K562 (cell line): ENCODE measurements at regions not wholly inside any gene's neighbourhood (a gene's known extent, or its start where the extent isn't known, plus 50 kb on each side); places are given as distances from the start of the nearest gene placed in this dataset.
A peak's percentile ranks its signal among the peaks of the same experiment; 100 is the strongest.

ENCODE experiments used
- ATAC-seq: fragments of 200-7000 bp; cut with Tn5 transposase; 3 replicates; pipeline ENCODE4 v1.9.1; 2020; ENCODE audit warnings: moderate library complexity
- BruUV-seq: library from RNA; stranded (reverse); fragments of 400-500 nt; replicated peaks from 2 replicates; lab custom pipeline; 2021; lab: Mats Ljungman, UMichigan
- CTCF ChIA-PET: fragments of 300-600 bp; formaldehyde crosslinking; extraction: SDS; loops from one replicate; lab custom pipeline; 2021; ENCODE audit warnings: low intra/inter-chr PET ratio; lab: Yijun Ruan, JAX
- POLR2A ChIA-PET: fragments of 300-600, 350-650 bp; sonication (Branson Sonifier 250); formaldehyde crosslinking; extraction: SDS; loops from one replicate; lab custom pipeline; 2021; ENCODE audit warnings: antibody characterized with exemption, inconsistent platforms; lab: Yijun Ruan, JAX
- DNase-seq, 4 experiments: peaks; one replicate each; pipeline versions ENCODE4 v3.0.0 to v3.0.0-alpha.2; 2011 to 2018; ENCODE audit warnings: low spot score in 3 of 4, mixed read lengths in 3 of 4; ENCODE audit errors: extremely low read depth in 1 of 4
- FAIRE-seq: peaks from 2 replicates; lab custom pipeline; 2011; peaks lifted over from hg19 to GRCh38; lab: Jason Lieb, UNC
- H2AFZ ChIP-seq: 2 replicates; pipeline ENCODE4 v1.6.0; 2011; ENCODE audit warnings: low read depth, low read length, control low read depth, inconsistent platforms
- H3K27ac ChIP-seq: fragments of 200-600 bp; 3 replicates; pipeline ENCODE4 v1.8.0; 2011; ENCODE audit warnings: low read depth, mild to moderate bottlenecking, control low read depth, inconsistent platforms, low read length, moderate library complexity, mixed read lengths; ENCODE audit errors: extremely low read depth
- H3K27me3 ChIP-seq, 2 experiments: fragments of 300-600 bp in 1 of 2; 2 replicates in 1 of 2; 3 replicates in 1 of 2; pipeline versions ENCODE4 v1.6.0 to v1.8.0; 2011; ENCODE audit warnings: inconsistent platforms in 2 of 2, low read length in 2 of 2, mild to moderate bottlenecking in 1 of 2, mixed read lengths in 1 of 2, moderate library complexity in 1 of 2; ENCODE audit not compliant: control insufficient read depth in 2 of 2, insufficient read depth in 2 of 2
- H3K36me3 ChIP-seq: fragments of 300-600 bp; 3 replicates; pipeline ENCODE4 v1.8.0; 2011; ENCODE audit warnings: mild to moderate bottlenecking, low read length, inconsistent platforms; ENCODE audit not compliant: control insufficient read depth, insufficient read depth
- H3K4me1 ChIP-seq, 2 experiments: fragments of 200-600 bp in 1 of 2; replicated peaks in 1 of 2; 2 replicates in 1 of 2; 3 replicates in 1 of 2; pipeline versions ENCODE4 v1.5.1 to v1.8.0; 2011; ENCODE audit warnings: inconsistent platforms in 2 of 2, low read length in 2 of 2, mild to moderate bottlenecking in 1 of 2, mixed read lengths in 1 of 2, moderate library complexity in 1 of 2; ENCODE audit not compliant: control insufficient read depth in 2 of 2, insufficient read depth in 2 of 2
- H3K4me2 ChIP-seq: 2 replicates; pipeline ENCODE4 v1.6.1; 2011; ENCODE audit warnings: low read length, control low read depth, inconsistent platforms, mixed read lengths; ENCODE audit not compliant: insufficient read depth
- H3K4me3 ChIP-seq: fragments of 200-600 bp; sonication (generic), shearing (Covaris generic); 2 replicates; pipeline ENCODE4 v1.5.1; 2016; ENCODE audit warnings: control low read depth, inconsistent platforms
- H3K79me2 ChIP-seq: fragments of 200-600 bp; 3 replicates; pipeline ENCODE4 v1.8.0; 2011; ENCODE audit warnings: low read length, inconsistent platforms; ENCODE audit not compliant: control insufficient read depth, insufficient read depth
- H3K9ac ChIP-seq, 2 experiments: 2 replicates each; pipeline versions ENCODE4 v1.6.0 to v1.6.1; 2011; ENCODE audit warnings: low read depth in 2 of 2, low read length in 2 of 2, control low read depth in 1 of 2, inconsistent platforms in 1 of 2, mild to moderate bottlenecking in 1 of 2, mixed read lengths in 1 of 2; ENCODE audit not compliant: insufficient read depth in 1 of 2
- H3K9me1 ChIP-seq: one replicate; pipeline ENCODE4 v1.6.0; 2011; ENCODE audit warnings: inconsistent platforms, mild to moderate bottlenecking, low read length, moderate library complexity; ENCODE audit not compliant: control insufficient read depth, insufficient read depth
- H3K9me3 ChIP-seq: replicated peaks from 2 replicates; pipeline ENCODE4 v1.5.1; 2011; ENCODE audit warnings: low read depth, low read length, inconsistent platforms; ENCODE audit not compliant: control insufficient read depth, insufficient read depth
- H4K20me1 ChIP-seq: replicated peaks from 2 replicates; pipeline ENCODE4 v1.6.1; 2011; ENCODE audit warnings: low read length, inconsistent platforms, mixed read lengths; ENCODE audit not compliant: control insufficient read depth, insufficient read depth
- DPF2 ChIP-seq: fragments of 450-650 bp; IDR thresholded peaks from 2 replicates; pipeline ENCODE4 v1.6.1; 2016
- FOXP4 ChIP-seq: sonication (generic); formaldehyde crosslinking; IDR thresholded peaks from 2 replicates; pipeline ENCODE4 v1.8.0; 2022; ENCODE audit warnings: mild to moderate bottlenecking, missing genetic modification reagents, borderline replicate concordance
- HDAC8 ChIP-seq: fragments of 450-650 bp; IDR thresholded peaks from 2 replicates; pipeline ENCODE4 v1.6.1; 2016; ENCODE audit warnings: mild to moderate bottlenecking, missing genetic modification characterization, moderate library complexity, missing compliant biosample characterization
- MAFG ChIP-seq: fragments of 450-650 bp; conservative IDR thresholded peaks from 2 replicates; pipeline ENCODE4 v1.6.1; 2016; ENCODE audit warnings: missing genetic modification characterization, missing compliant biosample characterization
- MEF2A ChIP-seq: IDR thresholded peaks from 2 replicates; pipeline ENCODE4 v1.6.1; 2011; ENCODE audit warnings: low read depth, mild to moderate bottlenecking, low read length, moderate library complexity; ENCODE audit not compliant: control insufficient read depth
- POLR2AphosphoS5 ChIP-seq: IDR thresholded peaks from 2 replicates; pipeline ENCODE4 v1.6.1; 2011; ENCODE audit warnings: mild to moderate bottlenecking, low read depth, low read length, moderate library complexity; ENCODE audit not compliant: control insufficient read depth, insufficient read depth
- RBM25 ChIP-seq: fragments of 200-400 bp; formaldehyde crosslinking; IDR thresholded peaks from 2 replicates; pipeline ENCODE4 v1.6.1; 2018; ENCODE audit warnings: low read length, low read depth, moderate library complexity; ENCODE audit not compliant: severe bottlenecking
- SRSF9 ChIP-seq: fragments of 200-400 bp; formaldehyde crosslinking; IDR thresholded peaks from 2 replicates; pipeline ENCODE4 v1.6.1; 2017; ENCODE audit warnings: low read depth, low read length, borderline replicate concordance
- ZFP36 ChIP-seq: fragments of 150-350 bp; IDR thresholded peaks from 2 replicates; pipeline ENCODE4 v1.6.1; 2018; ENCODE audit warnings: low read length, low read depth; ENCODE audit not compliant: partially characterized antibody
- ZNF146 ChIP-seq: IDR thresholded peaks from one replicate; pipeline ENCODE4 v1.6.1; 2018; ENCODE audit warnings: missing compliant biosample characterization; ENCODE audit not compliant: unreplicated experiment
- ZNF253 ChIP-seq: fragments of 250-450 bp; sonication (Bioruptor Pico); conservative IDR thresholded peaks from 2 replicates; pipeline ENCODE4 v1.6.1; 2021; ENCODE audit warnings: mild to moderate bottlenecking
- WGBS: fragments of 100-300 bp; shearing (Covaris generic); methylation state at CpG from one replicate; pipeline ENCODE4 v1.1.6; 2016; ENCODE audit warnings: low coverage, mixed read lengths; ENCODE audit not compliant: insufficient coverage; ENCODE audit errors: missing lambda C conversion rate; 5-methylcytosine and 5-hydroxymethylcytosine counted together
- in situ Hi-C: fragments of 300-500 bp; cut with MboI; formaldehyde crosslinking; loops from 4 replicates; pipeline ENCODE4 v1.15.0; 2018; ENCODE audit warnings: inconsistent platforms, mixed read lengths
- intact Hi-C: fragments of 100-400 bp; cut with micrococcal nuclease; formaldehyde crosslinking; loops from 2 replicates; pipeline ENCODE4 v1.14.2; 2022

DNA sequence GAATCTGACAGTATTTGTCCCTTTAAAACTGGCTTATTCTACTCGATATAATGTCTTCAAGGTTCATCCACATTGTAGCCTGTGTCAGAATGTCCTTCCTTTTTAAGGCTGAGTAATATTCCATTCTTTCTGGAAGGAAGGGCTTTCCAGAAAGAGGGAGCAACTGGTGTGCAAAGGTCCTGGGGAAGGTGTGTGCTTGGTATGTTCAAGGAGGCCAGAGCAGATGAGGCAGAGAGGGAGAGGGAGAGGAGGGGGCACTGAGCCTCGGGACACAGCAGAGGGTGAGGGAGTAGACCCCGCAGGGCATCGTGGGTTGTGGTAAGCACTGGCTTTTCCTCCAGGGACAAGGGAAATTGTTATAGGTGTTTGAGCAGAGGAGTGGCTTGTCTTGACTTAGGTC, 90.9 kb upstream of the NCOR2 start:
- intact Hi-C loops = no loop called here
- Histone ChIP-seq H3K4me2 (no peak overlapping the region), H3K9ac (no peak overlapping the region), H3K4me1 (peaks cover 5 to 19% of the 10 kb centered on the region in 2 experiments; a peak in 3 of 5 replicates), H3K27ac (no peak overlapping the region), H3K9me1 (no peaks in the 10 kb centered on the region), H3K4me3 (no peak overlapping the region), H2AFZ (no peak overlapping the region), H3K36me3 (no peaks in the 10 kb centered on the region), H4K20me1 (no peaks in the 10 kb centered on the region; the same call in 1 of the 2 replicates), H3K9me3 (no peaks in the 10 kb centered on the region), H3K79me2 (no peaks in the 10 kb centered on the region), H3K27me3 (peaks cover 17 to 40% of the 10 kb centered on the region in 2 experiments; a peak in 4 of 5 replicates)
- no peak for FAIRE-seq
- WGBS = 0% methylated on average over 4 of the region's 4 CpGs
- no peak for ATAC-seq
- DNase-seq = no peak
- no TSS peak for BruUV-seq
- ChIA-PET CTCF (no interaction called here), POLR2A (no interaction called here)
- in situ Hi-C loops = no loop called here
- TF ChIP-seq POLR2AphosphoS5 = no peak
- no peak for TF ChIP-seq MEF2A
- TF ChIP-seq ZNF146 (CRISPR knock-in tag) = peak; percentile 71
- TF ChIP-seq, all 486 proteins: peak for 1

DNA sequence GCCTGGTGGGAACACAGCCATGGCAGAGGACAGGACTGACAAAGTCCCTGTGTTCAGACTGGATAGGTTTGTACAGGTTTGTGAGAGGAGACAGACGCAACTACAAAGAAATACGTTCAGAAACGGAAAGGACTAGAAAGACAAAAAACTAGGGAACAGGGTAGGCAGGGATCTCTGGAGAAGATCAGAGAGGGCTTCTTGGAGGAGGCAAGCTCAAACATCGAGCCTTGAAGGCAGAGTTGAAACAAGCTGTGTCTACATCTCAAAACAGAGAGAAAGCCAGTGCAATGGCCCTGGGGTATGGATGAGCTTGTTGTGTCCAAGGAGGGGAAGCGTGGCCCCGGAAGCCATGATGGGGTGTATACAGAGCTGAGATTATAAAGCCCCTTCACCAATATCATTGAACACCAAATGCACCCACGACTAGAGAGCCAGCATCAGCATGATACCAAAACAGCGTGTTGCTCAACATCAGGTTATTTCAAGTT, 89.6 kb upstream of the NCOR2 start:
- ATAC-seq (no peak), FAIRE-seq (peak; percentile 48), DNase-seq (no peak)
- BruUV-seq = no TSS peak
- in situ Hi-C loops (no loop called here), intact Hi-C loops (no loop called here)
- Histone ChIP-seq H3K36me3 (no peaks in the 10 kb centered on the region), H3K79me2 (no peaks in the 10 kb centered on the region), H3K27me3 (peaks cover 11 to 31% of the 10 kb centered on the region in 2 experiments; a peak in 4 of 5 replicates), H3K9me3 (no peaks in the 10 kb centered on the region), H2AFZ (no peak overlapping the region), H4K20me1 (no peaks in the 10 kb centered on the region; the same call in 1 of the 2 replicates), H3K27ac (no peak overlapping the region), H3K9me1 (no peaks in the 10 kb centered on the region), H3K9ac (no peak overlapping the region; a peak in 1 of 4 replicates), H3K4me3 (no peak overlapping the region), H3K4me1 (peaks cover 8 to 26% of the 10 kb centered on the region in 2 experiments; a peak in 4 of 5 replicates), H3K4me2 (no peak overlapping the region)
- CTCF ChIA-PET = no interaction called here
- POLR2A ChIA-PET = no interaction called here
- 15% methylated on average over 8 of the region's 8 CpGs for WGBS
- no peak for TF ChIP-seq FOXP4 (CRISPR knock-in tag)
- no peak for TF ChIP-seq ZNF253 (CRISPR knock-in tag)
- TF ChIP-seq ZFP36 = peak; percentile 91
- TF ChIP-seq SRSF9 = no peak
- TF ChIP-seq DPF2 = no peak
- no peak for TF ChIP-seq HDAC8 (tag)
- TF ChIP-seq RBM25 = peak; percentile 70
- no peak for TF ChIP-seq MAFG (tag)
